C4-2B (cell line): ENCODE measurements at regions not wholly inside any gene's neighbourhood (a gene's known extent, or its start where the extent isn't known, plus 50 kb on each side); places are given as distances from the start of the nearest gene placed in this dataset.

ENCODE experiments used
- H3K27ac ChIP-seq: fragments of 450-650 bp; 2 replicates; pipeline ENCODE4 v1.5.1; 2017
- ZFX ChIP-seq: fragments of 450-650 bp; IDR thresholded peaks from 2 replicates; pipeline ENCODE4 v1.6.1; 2017
- TF ChIP-seq, protein P1 (sequence below): fragments of 450-650 bp; conservative IDR thresholded peaks from 2 replicates; pipeline ENCODE4 v1.5.1; 2017; ENCODE audit warnings: mild to moderate bottlenecking

DNA sequence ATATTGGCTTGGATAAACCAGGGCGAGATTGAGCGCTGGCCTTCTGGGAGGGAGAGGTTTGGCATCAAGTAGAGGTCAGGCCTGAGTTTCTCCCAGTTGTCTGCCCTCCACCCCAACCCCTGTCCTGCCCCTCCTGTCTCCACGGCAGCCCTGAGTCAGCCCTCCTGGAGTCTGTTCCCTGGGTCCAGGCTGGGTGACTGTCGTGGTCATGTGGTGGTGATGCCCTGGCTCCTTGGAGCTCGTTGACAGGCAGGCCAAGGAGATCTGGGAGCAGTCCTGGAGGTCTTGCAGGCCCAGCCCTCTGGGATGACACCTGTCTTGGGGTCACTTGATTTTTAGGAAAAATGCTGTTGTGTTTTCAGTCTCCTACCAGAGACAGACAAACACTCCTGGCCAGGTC lies 53.6 kb upstream of the PODXL start:
- TF ChIP-seq, protein P1, sequence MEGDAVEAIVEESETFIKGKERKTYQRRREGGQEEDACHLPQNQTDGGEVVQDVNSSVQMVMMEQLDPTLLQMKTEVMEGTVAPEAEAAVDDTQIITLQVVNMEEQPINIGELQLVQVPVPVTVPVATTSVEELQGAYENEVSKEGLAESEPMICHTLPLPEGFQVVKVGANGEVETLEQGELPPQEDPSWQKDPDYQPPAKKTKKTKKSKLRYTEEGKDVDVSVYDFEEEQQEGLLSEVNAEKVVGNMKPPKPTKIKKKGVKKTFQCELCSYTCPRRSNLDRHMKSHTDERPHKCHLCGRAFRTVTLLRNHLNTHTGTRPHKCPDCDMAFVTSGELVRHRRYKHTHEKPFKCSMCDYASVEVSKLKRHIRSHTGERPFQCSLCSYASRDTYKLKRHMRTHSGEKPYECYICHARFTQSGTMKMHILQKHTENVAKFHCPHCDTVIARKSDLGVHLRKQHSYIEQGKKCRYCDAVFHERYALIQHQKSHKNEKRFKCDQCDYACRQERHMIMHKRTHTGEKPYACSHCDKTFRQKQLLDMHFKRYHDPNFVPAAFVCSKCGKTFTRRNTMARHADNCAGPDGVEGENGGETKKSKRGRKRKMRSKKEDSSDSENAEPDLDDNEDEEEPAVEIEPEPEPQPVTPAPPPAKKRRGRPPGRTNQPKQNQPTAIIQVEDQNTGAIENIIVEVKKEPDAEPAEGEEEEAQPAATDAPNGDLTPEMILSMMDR: no peak
- TF ChIP-seq ZFX: no peak

GRCh38 chr7:131608116-131608500 lies 51.7 kb upstream of the PODXL start:
- TF ChIP-seq ZFX: no peak
- TF ChIP-seq, protein P1: no peak
- no peak overlapping the region for H3K27ac ChIP-seq

More for the DNA sequence above, 53.6 kb upstream of the PODXL start:
- no peak overlapping the region for H3K27ac ChIP-seq

DNA sequence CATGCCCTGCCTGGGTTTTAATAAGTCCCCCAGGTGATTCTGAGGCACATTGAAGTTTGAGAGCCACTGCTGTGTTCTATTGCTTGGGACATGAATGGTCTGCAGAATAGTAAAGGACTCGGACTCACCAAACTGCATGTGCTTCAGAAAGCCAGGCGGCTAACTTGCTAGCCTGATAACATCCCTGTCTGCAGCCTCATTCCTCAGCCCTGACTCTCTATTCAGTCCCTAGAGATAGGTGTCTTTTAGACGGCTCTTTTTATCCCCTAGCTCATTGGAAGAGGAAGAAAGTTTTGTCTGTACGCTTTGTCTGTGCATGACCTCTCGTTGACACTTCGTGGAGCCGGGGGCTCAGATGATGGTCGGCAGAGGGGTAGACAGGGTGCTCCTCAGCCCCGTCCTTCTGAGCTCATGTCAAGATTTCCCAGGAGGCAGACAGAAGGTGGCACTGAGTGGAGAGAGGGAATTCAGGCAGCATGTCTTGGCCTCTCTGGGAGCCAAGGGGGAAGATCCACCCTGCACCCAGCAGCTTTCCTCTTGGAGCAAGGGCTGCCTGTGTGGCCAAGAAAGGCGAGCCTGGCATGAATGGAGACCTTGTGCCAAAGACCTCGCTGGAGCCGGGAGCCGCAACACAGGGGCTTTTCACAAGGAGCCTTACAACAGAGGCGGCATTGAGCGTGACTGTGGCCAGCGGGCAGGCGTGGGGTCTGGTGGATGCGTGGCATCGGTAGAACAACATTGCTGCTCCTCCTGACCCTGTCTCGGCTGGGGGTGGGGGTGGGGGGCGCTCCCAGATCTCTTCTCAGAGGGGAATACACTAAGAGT lies 51.1 kb upstream of the PODXL start:
- no peak overlapping the region; the same call in 1 of the 2 replicates for H3K27ac ChIP-seq
- TF ChIP-seq ZFX: no peak
- TF ChIP-seq, protein P1: no peak

- TF ChIP-seq, protein P1: no peak
- no peak for TF ChIP-seq ZFX
- peak overlapping the region; percentile 7; the same call in 1 of the 2 replicates for H3K27ac ChIP-seq
These were observed 50.2 kb upstream of the PODXL start for GRCh38 chr7:131606346-131607290.
